Endodermal cell (in vitro differentiated cells): ENCODE measurements at regions not wholly inside any gene's neighbourhood (a gene's known extent, or its start where the extent isn't known, plus 50 kb on each side); places are given as distances from the start of the nearest gene placed in this dataset.

ENCODE experiments used
- DNase-seq: peaks from one replicate; pipeline ENCODE4 v3.0.0-alpha.2; 2017
- H3K27ac ChIP-seq: 2 replicates; pipeline ENCODE4 v1.5.1; 2013; ENCODE audit warnings: mild to moderate bottlenecking, low read depth, low read length, moderate library complexity
- H3K27me3 ChIP-seq: 2 replicates; pipeline ENCODE4 v1.6.1; 2013; ENCODE audit warnings: mild to moderate bottlenecking, low read length, moderate library complexity; ENCODE audit not compliant: insufficient read depth, control insufficient read depth, poor library complexity, severe bottlenecking
- H3K36me3 ChIP-seq: 2 replicates; pipeline ENCODE4 v1.7.0; 2013; ENCODE audit warnings: mild to moderate bottlenecking, low read length, moderate library complexity; ENCODE audit not compliant: control insufficient read depth, insufficient read depth
- H3K4me1 ChIP-seq: one replicate; pipeline ENCODE4 v1.7.0; 2013; ENCODE audit warnings: low read length; ENCODE audit not compliant: control insufficient read depth, insufficient read depth
- H3K4me3 ChIP-seq: 2 replicates; pipeline ENCODE4 v1.5.1; 2013; ENCODE audit warnings: mild to moderate bottlenecking, low read length, moderate library complexity
- H3K9ac ChIP-seq: 2 replicates; pipeline ENCODE4 v1.6.1; 2013; ENCODE audit warnings: mild to moderate bottlenecking, low read length, moderate library complexity; ENCODE audit not compliant: poor library complexity, severe bottlenecking; ENCODE audit errors: extremely low read depth
- H3K9me3 ChIP-seq: 2 replicates; pipeline ENCODE4 v1.6.1; 2013; ENCODE audit warnings: mild to moderate bottlenecking, low read length, moderate library complexity; ENCODE audit not compliant: control insufficient read depth
- H3K27ac Mint-ChIP-seq: 2 replicates; pipeline ENCODE4 v1.8.0; 2020; ENCODE audit warnings: mixed read lengths
- H3K27me3 Mint-ChIP-seq: 2 replicates; pipeline ENCODE4 v1.8.0; 2021; ENCODE audit warnings: mild to moderate bottlenecking, mixed read lengths; ENCODE audit not compliant: insufficient read depth
- H3K36me3 Mint-ChIP-seq: 2 replicates; pipeline ENCODE4 v1.8.0; 2020; ENCODE audit warnings: low read depth, mixed read lengths
- H3K4me1 Mint-ChIP-seq: 2 replicates; pipeline ENCODE4 v1.8.0; 2020; ENCODE audit warnings: mixed read lengths
- H3K4me3 Mint-ChIP-seq: 2 replicates; pipeline ENCODE4 v1.8.0; 2020; ENCODE audit warnings: mild to moderate bottlenecking, moderate library complexity, mixed read lengths
- H3K9me3 Mint-ChIP-seq: 2 replicates; pipeline ENCODE4 v1.8.0; 2020; ENCODE audit warnings: mild to moderate bottlenecking, mixed read lengths
- CTCF ChIP-seq: fragments of 200-600 bp; sonication (generic); conservative IDR thresholded peaks from 2 replicates; pipeline ENCODE4 v1.5.0; 2021; ENCODE audit warnings: antibody characterized with exemption, mild to moderate bottlenecking
- WGBS, 2 experiments: methylation state at CpG; one replicate each; pipeline versions ENCODE4 v1.1.5 to v1.1.7; 2013; ENCODE audit warnings: missing lambda C conversion rate in 2 of 2, mixed read lengths in 1 of 2; ENCODE audit not compliant: insufficient coverage in 1 of 2, insufficient read length in 1 of 2; 5-methylcytosine and 5-hydroxymethylcytosine counted together

- Histone ChIP-seq H3K27me3 (peaks cover 9% of the 10 kb centered on the region), H3K9me3 (no peaks in the 10 kb centered on the region), H3K27ac (peak overlapping the region; percentile 6), H3K9ac (no peak overlapping the region), H3K4me1 (no peaks in the 10 kb centered on the region), H3K36me3 (no peaks in the 10 kb centered on the region), H3K4me3 (no peak overlapping the region)
- Mint-ChIP-seq H3K36me3 (no peaks in the 10 kb centered on the region), H3K9me3 (no peaks in the 10 kb centered on the region), H3K4me1 (peaks cover 5% of the 10 kb centered on the region), H3K4me3 (no peak overlapping the region), H3K27me3 (peaks cover 9% of the 10 kb centered on the region), H3K27ac (no peak overlapping the region)
- no peak for DNase-seq
- WGBS, 2 experiments = 91 to 94% methylated on average over 4 to 7 of the region's 7 CpGs
- TF ChIP-seq CTCF = no peak
Measured at GRCh38 chr11:119935349-119935925, 202.5 kb downstream of the TRIM29 start.

- H3K36me3 Mint-ChIP-seq = no peaks in the 10 kb centered on the region
- 86 to 92% methylated on average over 3 to 5 of the region's 5 CpGs for WGBS, 2 experiments
Measured at GRCh38 chr11:119934866-119935265, 203.0 kb downstream of the TRIM29 start.

GRCh38 chr11:119934267-119934666, 203.6 kb downstream of the TRIM29 start:
- Mint-ChIP-seq H3K9me3 (no peaks in the 10 kb centered on the region), H3K27me3 (peaks cover 21% of the 10 kb centered on the region), H3K36me3 (no peaks in the 10 kb centered on the region), H3K4me1 (peaks cover 5% of the 10 kb centered on the region), H3K27ac (no peak overlapping the region), H3K4me3 (no peak overlapping the region)
- Histone ChIP-seq H3K27me3 (peaks cover 17% of the 10 kb centered on the region), H3K4me3 (no peak overlapping the region), H3K9ac (no peak overlapping the region), H3K36me3 (no peaks in the 10 kb centered on the region), H3K9me3 (no peaks in the 10 kb centered on the region), H3K27ac (no peak overlapping the region), H3K4me1 (no peaks in the 10 kb centered on the region)
- no peak for TF ChIP-seq CTCF
- no peak for DNase-seq
- 93 to 97% methylated on average over 3 to 4 of the region's 4 CpGs for WGBS, 2 experiments

More at GRCh38 chr11:119934866-119935265, 203.0 kb downstream of the TRIM29 start:
- no peaks in the 10 kb centered on the region for H3K36me3 ChIP-seq
- H3K4me3 ChIP-seq = no peak overlapping the region
- no peak overlapping the region for H3K4me3 Mint-ChIP-seq
- H3K9ac ChIP-seq = no peak overlapping the region
- H3K9me3 Mint-ChIP-seq = no peaks in the 10 kb centered on the region
- no peak for DNase-seq
- H3K27ac Mint-ChIP-seq = no peak overlapping the region
- H3K27me3 Mint-ChIP-seq = peaks cover 15% of the 10 kb centered on the region
- H3K27ac ChIP-seq = peak overlapping the region; percentile 6
- H3K4me1 ChIP-seq = no peaks in the 10 kb centered on the region
- no peak for TF ChIP-seq CTCF
- peaks cover 5% of the 10 kb centered on the region for H3K4me1 Mint-ChIP-seq
- H3K27me3 ChIP-seq = peaks cover 11% of the 10 kb centered on the region
- no peaks in the 10 kb centered on the region for H3K9me3 ChIP-seq
